ENCODE measurements at regions not wholly inside any gene's neighbourhood (a gene's known extent, or its start where the extent isn't known, plus 50 kb on each side); places are given as distances from the start of the nearest gene placed in this dataset.

- DNase-seq (ENCODE audit: low read depth) = no peak
- TF ChIP-seq CTCF (IDR thresholded peaks at IDR 0.05; ENCODE audit: low read depth, low read length, missing control alignments) = no peak
- H3K4me3 ChIP-seq (ENCODE audit: low read depth, low read length) = no peak overlapping the region
- in situ Hi-C loops (cut with HindIII; ENCODE audit: low sequenced_read_pairs) = no loop called here
Observed at GRCh38 chr9:12066455-12067035, 626.6 kb upstream of the TYRP1 start.

GRCh38 chr9:12069366-12069765 lies 623.8 kb upstream of the TYRP1 start:
- H3K4me3 ChIP-seq (ENCODE audit: low read depth, low read length) = no peak overlapping the region
- TF ChIP-seq CTCF (IDR thresholded peaks at IDR 0.05; ENCODE audit: low read depth, low read length, missing control alignments) = no peak
- DNase-seq (ENCODE audit: low read depth) = no peak
- in situ Hi-C loops (cut with HindIII; ENCODE audit: low sequenced_read_pairs) = no loop called here

- no peak for TF ChIP-seq CTCF (IDR thresholded peaks at IDR 0.05; ENCODE audit: low read depth, low read length, missing control alignments)
Observed at GRCh38 chr9:12085399-12085798, 607.8 kb upstream of the TYRP1 start.

GRCh38 chr9:12091865-12092527 lies 601.2 kb upstream of the TYRP1 start:
- in situ Hi-C loops (cut with HindIII; ENCODE audit: low sequenced_read_pairs) = no loop called here
- DNase-seq (ENCODE audit: low read depth) = no peak
- no peak overlapping the region for H3K4me3 ChIP-seq (ENCODE audit: low read depth, low read length)
- TF ChIP-seq CTCF (IDR thresholded peaks at IDR 0.05; ENCODE audit: low read depth, low read length, missing control alignments) = no peak

More at GRCh38 chr9:12085399-12085798, 607.8 kb upstream of the TYRP1 start:
- in situ Hi-C loops (cut with HindIII; ENCODE audit: low sequenced_read_pairs) = no loop called here
- no peak for DNase-seq (ENCODE audit: low read depth)
- no peak overlapping the region for H3K4me3 ChIP-seq (ENCODE audit: low read depth, low read length)

- no peak for TF ChIP-seq CTCF (IDR thresholded peaks at IDR 0.05; ENCODE audit: low read depth, low read length, missing control alignments)
- DNase-seq (ENCODE audit: low read depth) = no peak
- in situ Hi-C loops (cut with HindIII; ENCODE audit: low sequenced_read_pairs) = no loop called here
- H3K4me3 ChIP-seq (ENCODE audit: low read depth, low read length) = no peak overlapping the region
Observed at GRCh38 chr9:12094046-12094445, 599.1 kb upstream of the TYRP1 start.

- in situ Hi-C loops (cut with HindIII; ENCODE audit: low sequenced_read_pairs) = no loop called here
- TF ChIP-seq CTCF (IDR thresholded peaks at IDR 0.05; ENCODE audit: low read depth, low read length, missing control alignments) = no peak
- DNase-seq (ENCODE audit: low read depth) = no peak
- H3K4me3 ChIP-seq (ENCODE audit: low read depth, low read length) = no peak overlapping the region
Observed at GRCh38 chr9:12095931-12096330, 597.3 kb upstream of the TYRP1 start.

All from astrocyte of the cerebellum (primary cell).